Epithelial cell of esophagus (primary cell): ENCODE measurements at regions not wholly inside any gene's neighbourhood (a gene's known extent, or its start where the extent isn't known, plus 50 kb on each side); places are given as distances from the start of the nearest gene placed in this dataset.
A peak's percentile ranks its signal among the peaks of the same experiment; 100 is the strongest.

Experiments
- DNase-seq: peaks from one replicate; pipeline ENCODE4 v3.0.0; 2010; ENCODE audit warnings: low read depth
- H3K4me3 ChIP-seq: 2 replicates; pipeline ENCODE4 v1.5.1; 2011; ENCODE audit warnings: mild to moderate bottlenecking, low read length, control low read depth
- CTCF ChIP-seq: IDR thresholded peaks from 2 replicates; pipeline ENCODE4 v1.5.1; 2011; ENCODE audit warnings: low read depth, mild to moderate bottlenecking, low read length, control low read depth, inconsistent platforms; ENCODE audit not compliant: insufficient read depth; ENCODE audit errors: missing control alignments

DNA sequence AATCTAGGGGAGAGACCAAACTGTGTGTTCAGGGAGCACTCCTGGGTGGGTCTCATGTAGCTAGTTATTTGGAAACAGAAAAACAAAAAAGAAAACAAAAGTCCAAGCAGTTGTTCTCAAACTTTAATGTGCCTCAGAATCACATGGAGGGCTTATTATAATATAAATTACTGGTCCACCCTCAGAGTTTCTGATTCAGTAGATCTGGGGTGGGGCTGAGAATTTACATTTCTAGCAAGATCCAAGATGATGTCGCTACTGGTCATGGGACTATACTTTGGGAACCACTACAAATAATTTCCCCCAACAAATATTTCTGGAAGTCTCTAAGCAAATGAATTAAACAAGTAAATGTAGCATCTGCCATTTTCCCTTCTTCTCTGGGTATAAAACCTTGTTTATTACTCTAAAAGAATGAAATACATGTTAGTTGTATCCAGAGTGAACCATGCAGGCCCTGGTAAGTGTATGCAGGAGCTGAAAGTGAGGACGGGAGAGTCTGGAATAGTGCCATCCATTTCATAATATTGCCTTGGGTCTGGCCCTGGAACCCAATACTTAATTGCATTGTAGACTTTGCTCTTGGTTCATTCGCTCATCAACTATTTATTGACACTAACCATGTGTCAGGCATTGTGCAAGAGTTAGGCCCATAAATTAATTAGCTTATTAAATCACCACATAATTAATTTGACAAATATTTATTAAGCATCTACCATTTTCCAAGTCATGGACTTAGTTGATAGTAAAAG is 490.8 kb downstream of the EPM2A start:
- peak; percentile 29 for DNase-seq
- H3K4me3 ChIP-seq, result no peak overlapping the region

GRCh38 chr6:145245119-145245518 is 490.2 kb downstream of the EPM2A start:
- no peak overlapping the region for H3K4me3 ChIP-seq
- DNase-seq, result no peak
- no peak for TF ChIP-seq CTCF

More for the DNA sequence above, 490.8 kb downstream of the EPM2A start:
- TF ChIP-seq CTCF, result no peak

DNA sequence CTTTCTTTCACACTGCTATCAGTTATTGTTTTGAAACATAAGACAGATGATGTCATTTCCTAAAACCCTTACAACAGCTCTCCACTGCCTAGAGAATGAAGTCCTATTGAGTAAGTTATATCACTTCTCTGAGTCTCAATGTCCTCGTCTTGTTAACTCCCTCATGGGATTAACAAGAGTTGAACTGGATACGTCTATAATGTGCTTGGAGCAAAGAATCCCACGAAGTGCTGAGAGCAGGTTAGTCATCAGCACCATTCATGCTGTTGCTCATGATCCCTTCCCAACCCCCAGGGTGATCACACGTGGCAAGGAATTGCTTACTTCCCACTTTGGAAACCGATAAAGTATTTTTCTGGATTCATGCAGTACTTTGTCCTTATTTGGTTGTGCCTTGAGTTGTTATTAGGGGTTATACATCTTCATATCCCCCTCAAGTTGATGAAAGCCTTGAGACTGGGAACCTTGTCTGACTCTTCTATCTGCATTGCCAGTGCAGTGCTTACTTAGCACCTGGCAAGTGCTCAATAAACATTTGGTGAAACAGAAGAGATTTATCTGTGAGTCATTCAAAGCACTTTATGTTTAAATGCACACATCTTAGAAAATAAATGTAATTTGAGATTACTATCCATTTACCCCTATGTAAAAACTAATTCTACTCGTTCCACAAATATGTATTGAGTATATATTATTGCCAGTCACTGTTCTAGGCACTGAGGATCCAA is 487.5 kb downstream of the EPM2A start:
- TF ChIP-seq CTCF, result no peak
- no peak overlapping the region for H3K4me3 ChIP-seq
- DNase-seq, result peak; percentile 96

DNA sequence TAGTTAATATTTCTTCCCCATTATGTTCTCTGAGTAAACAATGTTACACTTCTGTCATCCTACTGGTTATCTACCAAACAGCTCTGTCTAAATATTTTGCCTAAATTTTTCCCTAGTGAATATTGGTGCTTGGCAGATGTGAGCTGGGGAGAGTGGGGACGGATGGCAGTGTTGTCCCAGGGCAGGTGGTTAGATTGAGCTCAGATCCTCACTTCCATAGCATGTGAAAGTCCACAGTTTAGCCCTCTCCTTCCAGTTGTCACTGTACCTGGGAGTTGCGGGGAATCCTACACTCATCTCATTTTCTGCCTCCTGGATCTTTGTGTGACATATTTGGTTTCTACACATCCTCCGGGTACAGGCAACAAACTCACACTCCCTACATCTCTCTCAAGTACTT is 484.9 kb downstream of the EPM2A start:
- TF ChIP-seq CTCF, result no peak
- no peak overlapping the region for H3K4me3 ChIP-seq
- DNase-seq, result no peak

- no peak for TF ChIP-seq CTCF
- no peak for DNase-seq
Measured at GRCh38 chr6:145252737-145253136, 482.6 kb downstream of the EPM2A start.

DNA sequence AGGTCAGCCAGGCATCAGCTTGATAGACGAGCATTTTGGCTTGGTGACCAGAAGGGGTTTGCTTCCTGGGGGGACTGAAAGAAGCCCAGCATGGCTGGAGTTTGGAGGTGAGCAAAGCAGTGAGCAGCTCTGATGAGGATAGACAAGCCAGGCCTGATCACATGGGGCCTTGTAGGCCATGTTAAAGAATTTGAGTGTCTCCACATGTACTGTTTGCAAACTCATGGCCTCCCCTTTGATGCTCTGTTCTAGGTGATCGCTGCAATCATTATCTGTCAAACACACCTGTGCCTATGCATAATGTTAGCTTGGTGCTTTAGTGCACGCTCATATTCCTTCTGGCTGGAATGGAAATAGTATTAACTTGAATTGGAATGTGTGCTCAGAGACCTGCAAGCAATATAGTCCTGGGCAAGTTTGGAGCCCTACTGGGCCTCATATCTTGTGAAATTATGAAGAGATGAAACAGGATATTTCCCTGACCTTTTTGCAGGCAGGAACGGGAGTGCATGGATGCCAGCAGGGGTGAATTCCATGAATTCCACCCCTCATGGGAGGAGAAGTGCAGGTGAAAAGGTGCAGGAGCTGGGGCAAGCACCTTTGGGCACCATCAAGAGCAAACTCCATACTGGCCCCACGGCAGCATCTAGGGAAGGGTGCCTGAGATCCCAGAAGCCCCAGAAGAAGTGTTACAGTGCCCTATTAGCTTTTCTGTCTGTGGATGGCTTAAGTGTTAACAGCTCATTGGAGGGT is 480.5 kb downstream of the EPM2A start:
- no peak for DNase-seq
- H3K4me3 ChIP-seq, result no peak overlapping the region
- no peak for TF ChIP-seq CTCF

More at GRCh38 chr6:145252737-145253136, 482.6 kb downstream of the EPM2A start:
- no peak overlapping the region for H3K4me3 ChIP-seq
